ENCODE measurements at regions not wholly inside any gene's neighbourhood (a gene's known extent, or its start where the extent isn't known, plus 50 kb on each side); places are given as distances from the start of the nearest gene placed in this dataset.

GRCh38 chr2:172251231-172251630 lies 148.5 kb upstream of the DLX2 start:
- H3K4me3 ChIP-seq (replicated peaks in 1 of 4; ENCODE audit: control extremely low read depth in 1 of 4, insufficient read depth in 1 of 4, low read depth in 3 of 4, low read length in 4 of 4) = no peak overlapping the region

GRCh38 chr2:172252154-172252553 lies 149.5 kb upstream of the DLX2 start:
- Histone ChIP-seq H3K36me3 (ENCODE audit: control insufficient read depth, insufficient read depth, low read length) (no peaks in the 10 kb centered on the region), H4K20me1 (ENCODE audit: control insufficient read depth, extremely low read depth, insufficient read depth, low read length) (no peaks in the 10 kb centered on the region), H3K9me3 (ENCODE audit: control insufficient read depth, insufficient read depth, low read depth, low read length) (no peaks in the 10 kb centered on the region), H3K4me2 (ENCODE audit: extremely low read depth, insufficient read depth, low read length) (no peak overlapping the region), H3K4me3 (replicated peaks in 1 of 4; ENCODE audit: control extremely low read depth in 1 of 4, insufficient read depth in 1 of 4, low read depth in 3 of 4, low read length in 4 of 4) (no peak overlapping the region), H3K9ac (ENCODE audit: insufficient read depth, low read length) (no peak overlapping the region), H3K27ac (ENCODE audit: insufficient read depth, low read length) (peak overlapping the region; percentile 73), H2AFZ (ENCODE audit: low read length) (no peak overlapping the region), H3K79me2 (ENCODE audit: control insufficient read depth, insufficient read depth, low read length) (no peaks in the 10 kb centered on the region), H3K4me1 (ENCODE audit: control insufficient read depth, extremely low read depth, insufficient read depth, low read length) (peaks cover 35% of the 10 kb centered on the region), H3K27me3 (ENCODE audit: control insufficient read depth, insufficient read depth, low read length) (no peaks in the 10 kb centered on the region)
- DNase-seq (ENCODE audit: low read depth in 2 of 2) = no peak
- TF ChIP-seq EZH2 (IDR thresholded peaks at IDR 0.05; ENCODE audit: low read length, missing control alignments) = no peak
- no peak for TF ChIP-seq CTCF (conservative IDR thresholded peaks at IDR 0.05 in 1 of 2, IDR thresholded peaks at IDR 0.05 in 1 of 2; ENCODE audit: low read depth in 1 of 2, low read length in 2 of 2)

More at GRCh38 chr2:172251231-172251630, 148.5 kb upstream of the DLX2 start:
- Histone ChIP-seq H3K79me2 (ENCODE audit: control insufficient read depth, insufficient read depth, low read length) (no peaks in the 10 kb centered on the region), H3K27me3 (ENCODE audit: control insufficient read depth, insufficient read depth, low read length) (no peaks in the 10 kb centered on the region), H3K9ac (ENCODE audit: insufficient read depth, low read length) (no peak overlapping the region), H2AFZ (ENCODE audit: low read length) (no peak overlapping the region), H3K27ac (ENCODE audit: insufficient read depth, low read length) (peak overlapping the region; percentile 73), H4K20me1 (ENCODE audit: control insufficient read depth, extremely low read depth, insufficient read depth, low read length) (no peaks in the 10 kb centered on the region), H3K4me1 (ENCODE audit: control insufficient read depth, extremely low read depth, insufficient read depth, low read length) (peaks cover 37% of the 10 kb centered on the region), H3K4me2 (ENCODE audit: extremely low read depth, insufficient read depth, low read length) (no peak overlapping the region), H3K9me3 (ENCODE audit: control insufficient read depth, insufficient read depth, low read depth, low read length) (no peaks in the 10 kb centered on the region), H3K36me3 (ENCODE audit: control insufficient read depth, insufficient read depth, low read length) (no peaks in the 10 kb centered on the region)
- peak; percentile 60 to 80 for DNase-seq (ENCODE audit: low read depth in 2 of 2)
- TF ChIP-seq EZH2 (IDR thresholded peaks at IDR 0.05; ENCODE audit: low read length, missing control alignments) = no peak
- no peak for TF ChIP-seq CTCF (conservative IDR thresholded peaks at IDR 0.05 in 1 of 2, IDR thresholded peaks at IDR 0.05 in 1 of 2; ENCODE audit: low read depth in 1 of 2, low read length in 2 of 2)

- Histone ChIP-seq H3K9ac (ENCODE audit: insufficient read depth, low read length) (no peak overlapping the region), H3K4me2 (ENCODE audit: extremely low read depth, insufficient read depth, low read length) (no peak overlapping the region), H3K36me3 (ENCODE audit: control insufficient read depth, insufficient read depth, low read length) (no peaks in the 10 kb centered on the region), H4K20me1 (ENCODE audit: control insufficient read depth, extremely low read depth, insufficient read depth, low read length) (no peaks in the 10 kb centered on the region), H3K4me1 (ENCODE audit: control insufficient read depth, extremely low read depth, insufficient read depth, low read length) (peaks cover 33% of the 10 kb centered on the region), H3K27me3 (ENCODE audit: control insufficient read depth, insufficient read depth, low read length) (no peaks in the 10 kb centered on the region), H3K27ac (ENCODE audit: insufficient read depth, low read length) (peak overlapping the region; percentile 73), H3K9me3 (ENCODE audit: control insufficient read depth, insufficient read depth, low read depth, low read length) (no peaks in the 10 kb centered on the region), H2AFZ (ENCODE audit: low read length) (no peak overlapping the region), H3K79me2 (ENCODE audit: control insufficient read depth, insufficient read depth, low read length) (no peaks in the 10 kb centered on the region), H3K4me3 (replicated peaks in 1 of 4; ENCODE audit: control extremely low read depth in 1 of 4, insufficient read depth in 1 of 4, low read depth in 3 of 4, low read length in 4 of 4) (no peak overlapping the region)
- DNase-seq (ENCODE audit: low read depth in 2 of 2) = peak; percentile 100
- TF ChIP-seq CTCF (conservative IDR thresholded peaks at IDR 0.05 in 1 of 2, IDR thresholded peaks at IDR 0.05 in 1 of 2; ENCODE audit: low read depth in 1 of 2, low read length in 2 of 2) (no peak), EZH2 (IDR thresholded peaks at IDR 0.05; ENCODE audit: low read length, missing control alignments) (no peak)
Observed at GRCh38 chr2:172253190-172254052, 150.7 kb upstream of the DLX2 start.
